Upper lobe of right lung (tissue), 1 donor: ENCODE measurements at regions not wholly inside any gene's neighbourhood (a gene's known extent, or its start where the extent isn't known, plus 50 kb on each side); places are given as distances from the start of the nearest gene placed in this dataset.

Source experiments
- ATAC-seq: fragments of 200-7000 bp; cut with Tn5 transposase; one replicate; pipeline ENCODE4 v1.9.1; 2020; ENCODE audit warnings: mild to moderate bottlenecking, moderate library complexity
- DNase-seq: peaks from one replicate; pipeline ENCODE4 v3.0.0-alpha.2; 2020
- H3K27ac ChIP-seq: fragments of 200-600 bp; one replicate; pipeline ENCODE4 v1.8.0; 2022
- H3K27me3 ChIP-seq: fragments of 200-600 bp; one replicate; pipeline ENCODE4 v1.8.0; 2022; ENCODE audit warnings: mild to moderate bottlenecking
- H3K36me3 ChIP-seq: fragments of 200-600 bp; one replicate; pipeline ENCODE4 v1.8.0; 2022
- H3K4me1 ChIP-seq: fragments of 200-600 bp; one replicate; pipeline ENCODE4 v1.8.0; 2022
- H3K4me3 ChIP-seq: fragments of 200-600 bp; one replicate; pipeline ENCODE4 v1.8.0; 2022; ENCODE audit warnings: mild to moderate bottlenecking
- H3K9me3 ChIP-seq: fragments of 200-600 bp; one replicate; pipeline ENCODE4 v1.8.0; 2022
- CTCF ChIP-seq: fragments of 200-600 bp; IDR thresholded peaks from one replicate; pipeline ENCODE4 v1.8.0; 2022; ENCODE audit warnings: antibody characterized with exemption
- intact Hi-C: fragments of 100-400 bp; cut with DNase I; formaldehyde crosslinking; loops from one replicate; pipeline ENCODE4 v1.11.0; 2022
- donor health status: DM: no; HTN: yes; CAD: no; lungs with severe emphysema.

- no peak for TF ChIP-seq CTCF
- DNase-seq (no peak), ATAC-seq (no peak)
- H3K36me3 ChIP-seq = no peaks in the 10 kb centered on the region
- H3K9me3 ChIP-seq = no peaks in the 10 kb centered on the region
- no peaks in the 10 kb centered on the region for H3K27me3 ChIP-seq
- intact Hi-C loops = no loop called here
- peak overlapping the region; percentile 41 for H3K4me3 ChIP-seq
- H3K27ac ChIP-seq = peak overlapping the region; percentile 75
- peaks cover 24% of the 10 kb centered on the region for H3K4me1 ChIP-seq
Observed at GRCh38 chr3:159841766-159842165, 146.9 kb upstream of the IL12A start.

GRCh38 chr3:159843840-159844730 lies 144.6 kb upstream of the IL12A start:
- no peaks in the 10 kb centered on the region for H3K9me3 ChIP-seq
- no peaks in the 10 kb centered on the region for H3K36me3 ChIP-seq
- H3K27ac ChIP-seq = peak overlapping the region; percentile 32
- no peaks in the 10 kb centered on the region for H3K27me3 ChIP-seq
- no peak for ATAC-seq
- no peak overlapping the region for H3K4me3 ChIP-seq
- peaks cover 15% of the 10 kb centered on the region for H3K4me1 ChIP-seq
- DNase-seq = no peak
- intact Hi-C loops = no loop called here
- no peak for TF ChIP-seq CTCF

- H3K27ac ChIP-seq = peak overlapping the region; percentile 32
- no peaks in the 10 kb centered on the region for H3K36me3 ChIP-seq
- H3K9me3 ChIP-seq = no peaks in the 10 kb centered on the region
- intact Hi-C loops = no loop called here
- no peak for TF ChIP-seq CTCF
- DNase-seq (no peak), ATAC-seq (no peak)
- H3K27me3 ChIP-seq = no peaks in the 10 kb centered on the region
- peaks cover 22% of the 10 kb centered on the region for H3K4me1 ChIP-seq
- no peak overlapping the region for H3K4me3 ChIP-seq
Observed at GRCh38 chr3:159844801-159845261, 143.8 kb upstream of the IL12A start.

- ATAC-seq (no peak), DNase-seq (no peak)
- Histone ChIP-seq H3K4me1 (peaks cover 23% of the 10 kb centered on the region), H3K36me3 (no peaks in the 10 kb centered on the region), H3K9me3 (no peaks in the 10 kb centered on the region), H3K4me3 (no peak overlapping the region), H3K27me3 (no peaks in the 10 kb centered on the region), H3K27ac (no peak overlapping the region)
- intact Hi-C loops = no loop called here
- no peak for TF ChIP-seq CTCF
Observed at GRCh38 chr3:159845737-159846136, 142.9 kb upstream of the IL12A start.

- no peak overlapping the region for H3K27ac ChIP-seq
- H3K4me1 ChIP-seq = peaks cover 23% of the 10 kb centered on the region
- intact Hi-C loops = no loop called here
- DNase-seq = no peak
- no peak for TF ChIP-seq CTCF
- ATAC-seq = no peak
- H3K36me3 ChIP-seq = no peaks in the 10 kb centered on the region
- H3K9me3 ChIP-seq = no peaks in the 10 kb centered on the region
- H3K27me3 ChIP-seq = no peaks in the 10 kb centered on the region
- no peak overlapping the region for H3K4me3 ChIP-seq
Observed at GRCh38 chr3:159846255-159846654, 142.4 kb upstream of the IL12A start.
